Right renal pelvis (tissue), 4 donors: ENCODE measurements at regions not wholly inside any gene's neighbourhood (a gene's known extent, or its start where the extent isn't known, plus 50 kb on each side); places are given as distances from the start of the nearest gene placed in this dataset.

ENCODE experiments used
- DNase-seq, 4 donors: peaks; one replicate each; pipeline ENCODE4 v3.0.0-alpha.2; 2013; ENCODE audit warnings: low read depth in 4 of 4, low spot score in 3 of 4, missing footprints in 1 of 4

DNA sequence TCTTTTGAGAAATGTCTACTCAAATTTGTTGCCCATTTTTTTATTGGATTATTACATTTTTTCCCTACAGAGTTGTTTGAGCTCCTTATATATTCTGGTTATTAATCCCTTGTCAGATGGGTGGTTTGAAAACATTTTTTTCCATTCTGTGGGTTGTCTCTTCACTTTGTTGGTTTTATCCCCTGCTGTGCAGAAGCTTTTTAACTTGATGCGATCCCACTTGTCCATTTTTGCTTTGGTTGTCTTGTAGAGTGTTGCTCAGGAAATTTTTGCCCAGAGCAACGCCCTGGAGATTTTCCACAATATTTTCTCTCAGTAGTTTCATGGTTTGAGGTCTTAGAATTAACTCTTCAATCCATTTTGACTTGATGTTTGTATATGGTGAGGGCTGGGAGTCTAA is 592.8 kb upstream of the GOT2 start:
- DNase-seq = no peak

DNA sequence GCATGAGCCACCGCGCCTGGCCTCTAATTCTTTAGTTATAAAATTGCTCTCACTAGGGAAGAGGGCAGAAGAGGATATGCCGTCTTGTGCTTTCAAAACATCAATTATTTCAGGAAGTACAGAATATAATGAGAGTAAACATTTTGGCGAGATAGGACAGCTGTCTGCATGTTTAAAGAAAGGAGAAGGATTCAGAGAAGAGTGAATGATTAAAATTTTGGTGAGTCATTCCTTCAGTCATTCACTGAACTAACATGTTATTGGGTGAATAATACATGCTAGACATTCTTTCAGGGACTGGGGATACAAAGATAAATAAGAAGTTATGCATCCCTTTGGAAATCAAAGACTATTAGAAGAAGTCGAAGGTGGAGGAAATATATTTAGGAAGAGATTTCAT is 590.3 kb upstream of the GOT2 start:
- no peak for DNase-seq

DNA sequence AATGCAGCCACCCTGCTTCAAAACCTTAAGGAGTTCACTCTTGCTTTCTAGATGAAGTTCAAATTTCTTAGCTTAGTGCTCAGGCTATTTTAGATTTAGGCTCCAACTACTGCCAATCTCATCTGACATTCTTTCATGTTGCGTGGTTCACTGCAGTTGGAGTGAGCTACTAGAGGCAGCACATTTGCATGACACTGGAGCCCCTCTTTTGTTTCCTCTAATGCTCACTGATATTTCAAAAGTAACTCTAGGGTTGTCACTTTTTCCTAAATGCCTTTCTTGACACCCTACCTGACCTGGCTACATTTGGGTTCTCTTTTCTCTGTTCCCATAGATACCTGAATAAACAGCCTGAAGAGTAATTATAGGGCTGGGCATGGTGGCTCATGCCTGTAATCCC is 586.5 kb upstream of the GOT2 start:
- DNase-seq = no peak

GRCh38 chr16:59319871-59320270 is 585.8 kb upstream of the GOT2 start:
- DNase-seq = no peak

DNA sequence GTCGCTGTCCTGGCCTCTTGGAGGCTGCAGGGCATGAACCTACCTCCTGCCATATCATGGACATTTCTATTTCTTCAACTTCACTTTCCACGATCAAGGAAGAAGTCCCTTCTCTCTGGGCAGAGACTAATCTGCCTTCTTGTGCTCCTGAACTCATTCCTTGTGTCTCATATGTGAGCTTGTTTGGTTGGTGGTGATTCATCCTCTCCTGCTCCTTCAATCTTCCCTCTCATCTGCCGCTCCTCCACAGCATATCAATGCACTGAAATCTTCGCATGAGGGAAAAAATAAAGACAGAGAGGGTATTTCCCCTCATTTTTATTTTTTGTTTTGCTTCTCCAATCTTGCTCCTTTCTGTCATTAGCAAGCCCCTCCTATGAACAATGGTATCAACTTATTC is 571.7 kb upstream of the GOT2 start:
- no peak for DNase-seq

- no peak for DNase-seq
These were observed 562.8 kb upstream of the GOT2 start for GRCh38 chr16:59296888-59297287.

- DNase-seq = no peak
These were observed 562.0 kb upstream of the GOT2 start for GRCh38 chr16:59295993-59296736.

GRCh38 chr16:59295474-59295873 is 561.4 kb upstream of the GOT2 start:
- DNase-seq = no peak

GRCh38 chr16:59290718-59291117 is 556.6 kb upstream of the GOT2 start:
- no peak for DNase-seq

GRCh38 chr16:59289151-59289550 is 555.0 kb upstream of the GOT2 start:
- no peak for DNase-seq

DNA sequence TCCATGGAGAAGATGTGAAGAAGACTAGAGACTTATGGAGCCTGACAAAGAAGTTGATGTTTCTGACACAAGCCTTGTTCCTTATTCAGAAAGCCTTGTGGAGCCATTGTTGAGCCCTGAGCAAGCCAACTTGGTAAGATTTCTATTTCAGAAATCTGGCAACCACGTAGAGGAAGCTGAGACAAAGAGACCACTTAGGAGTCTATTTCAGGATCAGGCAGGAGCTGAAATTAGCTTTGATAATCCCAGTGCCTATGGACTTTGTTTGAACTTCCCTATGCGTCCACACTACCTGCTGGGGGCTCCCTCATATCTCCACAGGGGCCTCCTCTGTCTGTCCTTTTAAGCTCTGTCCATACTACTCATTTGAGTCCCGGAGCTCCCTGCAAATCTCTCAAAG is 540.0 kb upstream of the GOT2 start:
- no peak for DNase-seq

DNA sequence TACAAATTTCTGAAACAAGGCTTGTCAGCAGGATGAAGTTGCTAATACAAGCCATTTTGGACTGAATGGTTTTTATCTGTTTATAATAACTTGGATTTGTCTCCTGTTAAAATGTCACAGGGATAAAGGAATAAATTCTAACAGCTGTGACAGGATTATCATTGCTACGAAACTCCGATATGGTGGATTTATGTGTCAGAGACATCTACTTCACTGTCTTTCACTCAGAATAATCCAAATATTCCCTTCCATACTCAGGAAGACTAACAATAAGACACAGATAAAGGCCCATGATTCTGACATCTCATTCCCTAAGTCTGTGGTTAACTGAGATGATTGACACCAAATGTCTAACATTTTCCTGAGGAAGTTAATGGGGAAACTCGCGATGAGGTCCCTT is 529.8 kb upstream of the GOT2 start:
- DNase-seq = no peak

GRCh38 chr16:59260892-59261291 is 526.8 kb upstream of the GOT2 start:
- no peak for DNase-seq

GRCh38 chr16:59259950-59260319 is 525.8 kb upstream of the GOT2 start:
- DNase-seq = no peak

- DNase-seq = no peak
These were observed 525.2 kb upstream of the GOT2 start for GRCh38 chr16:59259074-59259949.

DNA sequence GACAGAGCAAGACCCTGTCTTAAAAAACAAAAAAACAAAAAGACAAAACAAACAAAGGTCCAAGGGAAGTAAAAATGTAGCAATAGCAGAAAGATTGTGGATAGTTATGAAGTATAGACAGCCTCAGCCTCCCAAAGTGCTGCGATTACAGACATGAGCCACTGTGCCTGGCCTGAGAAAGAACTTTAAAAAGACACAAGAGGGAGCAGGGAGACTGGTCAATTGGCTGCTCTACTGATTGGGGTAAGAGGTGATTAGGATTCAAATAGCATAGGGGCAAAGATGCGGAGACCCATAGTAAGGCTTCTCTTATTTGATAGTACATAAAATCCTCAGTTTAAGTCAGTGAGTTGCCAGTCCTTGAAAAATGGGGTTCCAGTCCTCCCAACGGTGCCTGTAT is 518.2 kb upstream of the GOT2 start:
- no peak for DNase-seq

DNA sequence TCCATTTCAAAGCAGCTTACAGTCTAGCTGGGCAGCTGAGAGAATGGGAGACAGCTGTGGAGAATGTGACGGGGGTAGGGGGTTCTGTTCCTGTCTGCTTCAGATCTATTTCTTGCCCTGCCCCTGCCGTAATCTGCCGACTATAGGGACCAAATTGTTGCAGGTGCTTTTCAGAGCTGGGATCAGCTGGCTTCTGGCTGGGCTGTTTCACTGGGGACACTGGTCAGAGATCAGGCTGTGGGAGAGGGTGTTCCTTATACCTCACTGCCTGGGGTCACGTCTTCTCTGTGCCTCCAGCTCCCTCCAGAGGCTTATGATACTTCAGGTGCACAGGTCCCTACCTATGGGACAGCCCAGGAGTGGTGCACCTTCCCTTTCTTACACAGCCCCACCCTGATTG is 514.9 kb upstream of the GOT2 start:
- no peak for DNase-seq

- DNase-seq = peak in 2 of 4 donors; percentile 10 to 18
These were observed 508.4 kb upstream of the GOT2 start for GRCh38 chr16:59242556-59242955.

- no peak for DNase-seq
These were observed 504.1 kb upstream of the GOT2 start for GRCh38 chr16:59238246-59238645.

DNA sequence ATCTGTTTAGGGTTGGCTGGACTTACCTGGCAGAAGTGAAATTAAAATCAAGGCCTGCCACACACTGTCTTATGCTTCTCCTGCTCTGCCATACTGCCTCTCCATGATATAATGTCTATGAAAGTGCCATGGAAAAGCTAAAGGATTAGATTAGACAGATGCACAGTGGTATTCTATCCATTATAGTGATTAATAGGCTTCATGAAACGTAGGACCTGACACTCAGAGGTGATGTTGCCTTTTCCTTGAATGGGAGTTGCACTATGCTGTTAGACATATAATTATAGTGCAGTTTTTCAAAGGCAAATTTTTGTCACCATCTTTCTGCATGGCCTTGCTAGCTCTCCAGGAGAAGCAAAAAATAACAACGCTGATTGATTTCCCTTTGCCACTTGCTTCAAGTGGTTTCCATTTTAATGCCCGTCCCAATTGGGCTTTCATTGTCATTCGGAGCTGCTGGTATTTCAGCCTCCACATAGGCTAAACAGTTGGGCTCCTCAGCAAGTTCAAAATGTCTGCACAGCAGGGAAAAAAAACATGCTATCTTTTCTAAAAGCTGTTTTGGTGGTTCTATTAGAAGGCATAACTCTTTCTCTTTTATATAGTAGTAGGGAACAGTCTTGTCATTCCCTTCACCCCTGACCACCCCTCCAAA is 502.8 kb upstream of the GOT2 start:
- DNase-seq = no peak

DNA sequence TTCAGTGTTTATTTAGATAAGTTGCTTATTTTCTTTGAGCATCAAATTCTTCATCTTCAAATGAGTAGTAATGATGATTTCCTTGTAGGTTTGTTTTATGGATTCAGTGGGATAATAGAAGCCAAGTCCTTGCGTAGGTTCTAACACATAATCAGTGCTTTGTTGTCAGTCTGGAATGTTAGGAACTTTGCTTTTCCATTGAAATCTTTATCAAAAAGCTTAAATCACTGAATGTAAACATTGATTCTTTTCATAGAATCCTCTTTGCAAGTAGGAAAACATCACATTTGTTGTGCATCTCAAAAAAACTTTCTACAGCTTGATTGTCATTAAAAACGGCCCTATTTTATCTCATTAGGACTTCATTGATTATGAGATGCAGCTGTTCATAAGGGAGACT is 490.3 kb upstream of the GOT2 start:
- DNase-seq = no peak

- DNase-seq = no peak
These were observed 485.9 kb upstream of the GOT2 start for GRCh38 chr16:59220011-59220410.
